Astrocyte of the hippocampus (primary cell): ENCODE measurements at regions not wholly inside any gene's neighbourhood (a gene's known extent, or its start where the extent isn't known, plus 50 kb on each side); places are given as distances from the start of the nearest gene placed in this dataset.

Experiments
- DNase-seq: peaks from one replicate; pipeline ENCODE4 v3.0.0; 2011; ENCODE audit warnings: low read depth, low spot score

GRCh38 chr19:27759896-27760295, 1453.1 kb downstream of the UQCRFS1 start:
- DNase-seq: no peak

GRCh38 chr19:27758626-27759505, 1454.1 kb downstream of the UQCRFS1 start:
- no peak for DNase-seq

- DNase-seq: no peak
Observed at GRCh38 chr19:27754700-27755099, 1458.3 kb downstream of the UQCRFS1 start.

GRCh38 chr19:27753622-27754021, 1459.3 kb downstream of the UQCRFS1 start:
- no peak for DNase-seq

- no peak for DNase-seq
Observed at GRCh38 chr19:27752530-27753184, 1460.3 kb downstream of the UQCRFS1 start.

GRCh38 chr19:27751044-27751391, 1461.9 kb downstream of the UQCRFS1 start:
- DNase-seq: no peak

GRCh38 chr19:27750391-27751043, 1462.4 kb downstream of the UQCRFS1 start:
- no peak for DNase-seq

- no peak for DNase-seq
Observed at GRCh38 chr19:27748551-27749152, 1464.3 kb downstream of the UQCRFS1 start.

- peak; percentile 73 for DNase-seq
Observed at GRCh38 chr19:27746691-27747380, 1466.1 kb downstream of the UQCRFS1 start.

- no peak for DNase-seq
Observed at GRCh38 chr19:27745978-27746542, 1466.9 kb downstream of the UQCRFS1 start.

- peak; percentile 89 for DNase-seq
Observed at GRCh38 chr19:27744926-27745768, 1467.8 kb downstream of the UQCRFS1 start.

GRCh38 chr19:27742041-27742440, 1470.9 kb downstream of the UQCRFS1 start:
- DNase-seq: peak; percentile 61

- no peak for DNase-seq
Observed at GRCh38 chr19:27741236-27741635, 1471.7 kb downstream of the UQCRFS1 start.

GRCh38 chr19:27740396-27740795, 1472.6 kb downstream of the UQCRFS1 start:
- DNase-seq: peak; percentile 62

- no peak for DNase-seq
Observed at GRCh38 chr19:27738569-27739193, 1474.3 kb downstream of the UQCRFS1 start.

- no peak for DNase-seq
Observed at GRCh38 chr19:27736225-27736624, 1476.7 kb downstream of the UQCRFS1 start.

GRCh38 chr19:27735314-27735713, 1477.6 kb downstream of the UQCRFS1 start:
- no peak for DNase-seq

- peak; percentile 75 for DNase-seq
Observed at GRCh38 chr19:27734496-27735220, 1478.3 kb downstream of the UQCRFS1 start.
